HCT116 (cell line): ENCODE measurements at regions not wholly inside any gene's neighbourhood (a gene's known extent, or its start where the extent isn't known, plus 50 kb on each side); places are given as distances from the start of the nearest gene placed in this dataset.

ENCODE experiments used
- ATAC-seq: fragments of 200-7000 bp; cut with Tn5 transposase; 2 replicates; pipeline ENCODE4 v1.9.1; 2020; ENCODE audit warnings: mild to moderate bottlenecking, moderate library complexity
- BruUV-seq: library from RNA; stranded (reverse); fragments of 400-500 nt; replicated peaks from 2 replicates; lab custom pipeline; 2021; lab: Mats Ljungman, UMichigan
- CTCF ChIA-PET: fragments of 300-600 bp; sonication (Branson Sonifier 250); formaldehyde crosslinking; loops from one replicate; lab custom pipeline; 2021; ENCODE audit warnings: antibody characterized with exemption; lab: Charles Lee
- POLR2A ChIA-PET: fragments of 300-600, 350-600 bp; sonication (Branson Sonifier 250); formaldehyde crosslinking; loops from one replicate; lab custom pipeline; 2021; ENCODE audit warnings: antibody characterized with exemption; lab: Charles Lee
- RAD21 ChIA-PET, 2 experiments: fragments of 300-600 bp; sonication (Branson Sonifier 250); formaldehyde crosslinking; loops; one replicate each; lab custom pipeline; 2023; ENCODE audit warnings: low total read pairs in 2 of 2; ENCODE audit not compliant: uncharacterized antibody in 2 of 2, unreplicated experiment in 2 of 2, low non-redundant PET in 1 of 2; lab: Charles Lee
- DNase-seq: peaks from one replicate; pipeline ENCODE4 v3.0.0-alpha.2; 2010; ENCODE audit warnings: low read depth, low spot score
- H2AFZ ChIP-seq: fragments of 200-600 bp; shearing (Covaris generic), sonication (generic); 2 replicates; pipeline ENCODE4 v1.6.1; 2017; ENCODE audit warnings: low read depth, mixed run types, mixed read lengths, antibody characterized with exemption, low read length; ENCODE audit not compliant: poor library complexity, severe bottlenecking
- H3K27ac ChIP-seq: 2 replicates; pipeline ENCODE4 v1.5.1; 2012; ENCODE audit warnings: low read depth, low read length
- H3K27me3 ChIP-seq: fragments of 200-600 bp; sonication (generic); 2 replicates; pipeline ENCODE4 v1.6.1; 2016; ENCODE audit warnings: mixed run types, low read length, mixed read lengths; ENCODE audit not compliant: insufficient read depth
- H3K36me3 ChIP-seq, 2 experiments: fragments of 200-500 bp in 1 of 2; fragments of 200-600 bp in 1 of 2; sonication (Bioruptor generic) in 1 of 2; sonication (generic) in 1 of 2; 2 replicates each; pipeline versions ENCODE4 v1.5.1 to v1.6.1; 2014 to 2016; ENCODE audit warnings: low read length in 2 of 2, inconsistent platforms in 1 of 2, mixed read lengths in 1 of 2, mixed run types in 1 of 2; ENCODE audit not compliant: insufficient read depth in 2 of 2, control insufficient read depth in 1 of 2
- H3K4me1 ChIP-seq, 2 experiments: fragments of 200-600 bp in 1 of 2; sonication (generic) in 1 of 2; 2 replicates each; pipeline versions ENCODE4 v1.5.1 to v1.6.1; 2012 to 2017; ENCODE audit warnings: low read length in 2 of 2, inconsistent platforms in 1 of 2, mild to moderate bottlenecking in 1 of 2, mixed read lengths in 1 of 2, mixed run types in 1 of 2, moderate library complexity in 1 of 2; ENCODE audit not compliant: insufficient read depth in 2 of 2, control insufficient read depth in 1 of 2
- H3K4me2 ChIP-seq: fragments of 200-600 bp; sonication (generic); 2 replicates; pipeline ENCODE4 v1.6.1; 2017; ENCODE audit warnings: mixed run types, low read length, mixed read lengths
- H3K4me3 ChIP-seq, 2 experiments: fragments of 200-600 bp in 1 of 2; sonication (generic) in 1 of 2; replicated peaks in 1 of 2; 2 replicates each; pipeline ENCODE4 v1.5.1; 2011 to 2016; ENCODE audit warnings: low read length in 2 of 2, control low read depth in 1 of 2, low read depth in 1 of 2, mild to moderate bottlenecking in 1 of 2, mixed read lengths in 1 of 2, mixed run types in 1 of 2
- H3K79me2 ChIP-seq: fragments of 200-600 bp; sonication (generic); 2 replicates; pipeline ENCODE4 v1.6.1; 2017; ENCODE audit warnings: mild to moderate bottlenecking, mixed run types, low read length, moderate library complexity, mixed read lengths; ENCODE audit not compliant: insufficient read depth
- H3K9ac ChIP-seq: fragments of 200-600 bp; sonication (generic); 2 replicates; pipeline ENCODE4 v1.6.1; 2016; ENCODE audit warnings: low read length, mixed read lengths
- H3K9me2 ChIP-seq: fragments of 200-600 bp; sonication (generic), shearing (Covaris generic); 2 replicates; pipeline ENCODE4 v1.6.1; 2017; ENCODE audit warnings: mixed run types, mild to moderate bottlenecking, moderate library complexity; ENCODE audit not compliant: insufficient read depth
- H3K9me3 ChIP-seq, 2 experiments: fragments of 200-500 bp in 1 of 2; fragments of 200-600 bp in 1 of 2; sonication (Bioruptor generic) in 1 of 2; sonication (generic) in 1 of 2; 2 replicates each; pipeline ENCODE4 v1.6.1; 2014 to 2017; ENCODE audit warnings: low read length in 2 of 2, mixed read lengths in 2 of 2, inconsistent platforms in 1 of 2, low read depth in 1 of 2, mild to moderate bottlenecking in 1 of 2, mixed run types in 1 of 2, moderate library complexity in 1 of 2; ENCODE audit not compliant: control insufficient read depth in 1 of 2, insufficient read depth in 1 of 2
- H4K20me1 ChIP-seq: fragments of 200-600 bp; sonication (generic), shearing (Covaris generic); 2 replicates; pipeline ENCODE4 v1.6.1; 2017; ENCODE audit warnings: mixed run types, mild to moderate bottlenecking, moderate library complexity; ENCODE audit not compliant: insufficient read depth
- ATF3 ChIP-seq: IDR thresholded peaks from 2 replicates; pipeline ENCODE4 v1.6.1; 2012
- CBX3 ChIP-seq: IDR thresholded peaks from 2 replicates; pipeline ENCODE4 v1.6.1; 2012; ENCODE audit warnings: low read depth
- CEBPB ChIP-seq: IDR thresholded peaks from 2 replicates; pipeline ENCODE4 v1.6.1; 2012; ENCODE audit warnings: low read depth
- CTCF ChIP-seq, 3 experiments: fragments of 200-600 bp in 1 of 3; sonication (generic) in 1 of 3; IDR thresholded peaks in 2 of 3; conservative IDR thresholded peaks in 1 of 3; 2 replicates each; pipeline ENCODE4 v1.5.1; 2012 to 2017; ENCODE audit warnings: low read depth in 2 of 3, low read length in 2 of 3, antibody characterized with exemption in 1 of 3, borderline replicate concordance in 1 of 3, control low read depth in 1 of 3, mild to moderate bottlenecking in 1 of 3, mixed read lengths in 1 of 3, mixed run types in 1 of 3, moderate library complexity in 1 of 3; ENCODE audit not compliant: insufficient read depth in 1 of 3
- EGR1 ChIP-seq: IDR thresholded peaks from 2 replicates; pipeline ENCODE4 v1.6.1; 2012; ENCODE audit warnings: low read depth
- EZH2 ChIP-seq: fragments of 200-600 bp; sonication (generic); IDR thresholded peaks from 2 replicates; pipeline ENCODE4 v1.6.1; 2017; ENCODE audit warnings: antibody characterized with exemption, mixed run types
- EZH2phosphoT487 ChIP-seq: fragments of 200-600 bp; IDR thresholded peaks from 2 replicates; pipeline ENCODE4 v1.6.1; 2018; ENCODE audit warnings: antibody characterized with exemption, borderline replicate concordance
- JUND ChIP-seq: IDR thresholded peaks from 2 replicates; pipeline ENCODE4 v1.6.1; 2012
- MAX ChIP-seq: IDR thresholded peaks from 2 replicates; pipeline ENCODE4 v1.6.1; 2012
- POLR2AphosphoS5 ChIP-seq: IDR thresholded peaks from 2 replicates; pipeline ENCODE4 v1.6.1; 2011; ENCODE audit warnings: mild to moderate bottlenecking, low read depth, low read length, moderate library complexity
- SP1 ChIP-seq: IDR thresholded peaks from 2 replicates; pipeline ENCODE4 v1.6.1; 2012; ENCODE audit warnings: low read depth
- SRF ChIP-seq: IDR thresholded peaks from 2 replicates; pipeline ENCODE4 v1.6.1; 2012; ENCODE audit warnings: low read depth
- TCF7L2 ChIP-seq: IDR thresholded peaks from 2 replicates; pipeline ENCODE4 v1.7.0; 2011; ENCODE audit warnings: borderline replicate concordance, inconsistent platforms; ENCODE audit not compliant: insufficient read depth, insufficient read length; ENCODE audit errors: extremely low read depth
- ZBTB33 ChIP-seq: IDR thresholded peaks from 2 replicates; pipeline ENCODE4 v1.6.1; 2011; ENCODE audit warnings: mild to moderate bottlenecking, low read length, moderate library complexity; ENCODE audit not compliant: insufficient replicate concordance; ENCODE audit errors: extremely low read depth
- ZFX ChIP-seq: fragments of 450-650 bp; IDR thresholded peaks from 2 replicates; pipeline ENCODE4 v1.6.1; 2017
- intact Hi-C: fragments of 100-400 bp; cut with micrococcal nuclease; formaldehyde crosslinking; loops from 2 replicates; pipeline ENCODE4 v1.10.0; 2022

GRCh38 chr11:79959318-79959717, 518.5 kb upstream of the TENM4 start:
- Histone ChIP-seq H3K9me3 (peaks cover 4 to 13% of the 10 kb centered on the region in 2 experiments; a peak in 2 of 4 replicates), H4K20me1 (no peaks in the 10 kb centered on the region)
- no TSS peak for BruUV-seq
- TF ChIP-seq EZH2phosphoT487 (no peak), CBX3 (no peak), JUND (no peak), ZBTB33 (no peak), POLR2AphosphoS5 (no peak), MAX (no peak), CEBPB (no peak), ZFX (no peak), SP1 (no peak), EGR1 (no peak)
- TF ChIP-seq, all 23 proteins: peak for 0
- Histone ChIP-seq H3K79me2 (no peaks in the 10 kb centered on the region), H3K36me3 (no peaks in the 10 kb centered on the region), H3K9me2 (no peaks in the 10 kb centered on the region), H3K4me3 (no peak overlapping the region), H3K4me2 (no peak overlapping the region), H3K4me1 (no peaks in the 10 kb centered on the region), H3K9ac (no peak overlapping the region), H2AFZ (no peak overlapping the region), H3K27me3 (no peaks in the 10 kb centered on the region), H3K27ac (no peak overlapping the region)
- ATAC-seq: no peak
- ChIA-PET RAD21 (no interaction called here), CTCF (no interaction called here), POLR2A (no interaction called here)
- DNase-seq: no peak
- intact Hi-C loops: no loop called here

GRCh38 chr11:79957702-79958101, 516.9 kb upstream of the TENM4 start:
- POLR2A ChIA-PET: no interaction called here
- Histone ChIP-seq H3K9ac (no peak overlapping the region), H3K79me2 (no peaks in the 10 kb centered on the region), H3K4me1 (no peaks in the 10 kb centered on the region), H3K27ac (no peak overlapping the region), H3K27me3 (no peaks in the 10 kb centered on the region), H3K9me3 (peaks cover 9 to 13% of the 10 kb centered on the region in 2 experiments; a peak in 2 of 4 replicates), H3K36me3 (no peaks in the 10 kb centered on the region), H3K4me3 (no peak overlapping the region), H3K4me2 (no peak overlapping the region), H2AFZ (no peak overlapping the region), H4K20me1 (no peaks in the 10 kb centered on the region), H3K9me2 (no peaks in the 10 kb centered on the region)
- DNase-seq: no peak
- CTCF ChIA-PET: no interaction called here
- RAD21 ChIA-PET: no interaction called here
- no TSS peak for BruUV-seq
- no peak for ATAC-seq
- intact Hi-C loops: no loop called here
- TF ChIP-seq ZBTB33 (no peak), CTCF (IDR thresholded peaks at IDR 0.05 in 2 of 3, conservative IDR thresholded peaks at IDR 0.05 in 1 of 3; ENCODE audit: borderline replicate concordance in 1 of 3, insufficient read depth in 1 of 3, low read depth in 2 of 3, low read length in 2 of 3) (no peak), CEBPB (no peak), POLR2AphosphoS5 (no peak), EGR1 (no peak), ATF3 (no peak), SRF (no peak), EZH2 (no peak), TCF7L2 (no peak)
